Fibroblast of lung (primary cell): ENCODE measurements at regions not wholly inside any gene's neighbourhood (a gene's known extent, or its start where the extent isn't known, plus 50 kb on each side); places are given as distances from the start of the nearest gene placed in this dataset.

Experiments used
- EZH2 ChIP-seq: IDR thresholded peaks from 2 replicates; pipeline ENCODE4 v1.5.1; 2012; ENCODE audit warnings: low read length, control low read depth, mild to moderate bottlenecking; ENCODE audit errors: missing control alignments
- TF ChIP-seq, protein P1 (sequence below), 2 donors: IDR thresholded peaks in 1 of 2; conservative IDR thresholded peaks in 1 of 2; 1 replicate in 1 of 2; 2 replicates in 1 of 2; pipeline ENCODE4 v1.5.1; 2011 to 2012; ENCODE audit warnings: low read length in 2 of 2, control low read depth in 1 of 2, inconsistent platforms in 1 of 2, low read depth in 1 of 2, mild to moderate bottlenecking in 1 of 2

GRCh38 chr5:32521481-32521880, 63.9 kb upstream of the SUB1 start:
- TF ChIP-seq, protein P1, sequence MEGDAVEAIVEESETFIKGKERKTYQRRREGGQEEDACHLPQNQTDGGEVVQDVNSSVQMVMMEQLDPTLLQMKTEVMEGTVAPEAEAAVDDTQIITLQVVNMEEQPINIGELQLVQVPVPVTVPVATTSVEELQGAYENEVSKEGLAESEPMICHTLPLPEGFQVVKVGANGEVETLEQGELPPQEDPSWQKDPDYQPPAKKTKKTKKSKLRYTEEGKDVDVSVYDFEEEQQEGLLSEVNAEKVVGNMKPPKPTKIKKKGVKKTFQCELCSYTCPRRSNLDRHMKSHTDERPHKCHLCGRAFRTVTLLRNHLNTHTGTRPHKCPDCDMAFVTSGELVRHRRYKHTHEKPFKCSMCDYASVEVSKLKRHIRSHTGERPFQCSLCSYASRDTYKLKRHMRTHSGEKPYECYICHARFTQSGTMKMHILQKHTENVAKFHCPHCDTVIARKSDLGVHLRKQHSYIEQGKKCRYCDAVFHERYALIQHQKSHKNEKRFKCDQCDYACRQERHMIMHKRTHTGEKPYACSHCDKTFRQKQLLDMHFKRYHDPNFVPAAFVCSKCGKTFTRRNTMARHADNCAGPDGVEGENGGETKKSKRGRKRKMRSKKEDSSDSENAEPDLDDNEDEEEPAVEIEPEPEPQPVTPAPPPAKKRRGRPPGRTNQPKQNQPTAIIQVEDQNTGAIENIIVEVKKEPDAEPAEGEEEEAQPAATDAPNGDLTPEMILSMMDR (conservative IDR thresholded peaks at IDR 0.05 in 1 of 2, IDR thresholded peaks at IDR 0.05 in 1 of 2; ENCODE audit: low read depth in 1 of 2, low read length in 2 of 2): no peak
- no peak for TF ChIP-seq EZH2
